Ovary (tissue), 7 donors: ENCODE measurements at regions not wholly inside any gene's neighbourhood (a gene's known extent, or its start where the extent isn't known, plus 50 kb on each side); places are given as distances from the start of the nearest gene placed in this dataset.

Experiments used
- DNase-seq, 5 donors: peaks; one replicate each; pipeline ENCODE4 v3.0.0-alpha.2; 2019 to 2020
- H3K27ac ChIP-seq, 2 donors: fragments of 200-600 bp; one replicate each; pipeline versions ENCODE4 v1.5.1 to v1.8.0; 2019 to 2022
- H3K27me3 ChIP-seq: fragments of 200-600 bp; one replicate; pipeline ENCODE4 v1.8.0; 2022
- H3K36me3 ChIP-seq: fragments of 200-600 bp; sonication (generic); one replicate; pipeline ENCODE4 v1.5.1; 2019
- H3K4me1 ChIP-seq: one replicate; pipeline ENCODE4 v1.8.1; 2013; ENCODE audit warnings: mild to moderate bottlenecking, moderate library complexity; ENCODE audit not compliant: insufficient read depth
- H3K4me3 ChIP-seq: fragments of 200-600 bp; sonication (generic); one replicate; pipeline ENCODE4 v1.5.1; 2017
- H3K9me3 ChIP-seq, 2 donors: fragments of 200-600 bp in 1 of 2; sonication (generic) in 1 of 2; one replicate each; pipeline versions ENCODE4 v1.5.1 to v1.8.1; 2013 to 2019; ENCODE audit warnings: mild to moderate bottlenecking in 1 of 2, moderate library complexity in 1 of 2
- EP300 ChIP-seq: sonication (generic); formaldehyde crosslinking; IDR thresholded peaks from one replicate; pipeline ENCODE4 v1.6.1; 2017; ENCODE audit warnings: antibody characterized with exemption
- POLR2A ChIP-seq: fragments of 450-650 bp; IDR thresholded peaks from one replicate; pipeline ENCODE4 v1.6.1; 2017; ENCODE audit warnings: antibody characterized with exemption, mild to moderate bottlenecking, moderate library complexity
- WGBS, 3 donors: extraction: QIAGEN DNeasy Blood & Tissue Kit in 1 of 3; methylation state at CpG; one replicate each; pipeline versions ENCODE4 v1.1.5 to v1.1.7; 2013 to 2017; 5-methylcytosine and 5-hydroxymethylcytosine counted together
- intact Hi-C, 4 donors: fragments of 100-400 bp; cut with DNase I; formaldehyde crosslinking; loops; one replicate each; pipeline versions ENCODE4 v1.11.0 to v1.15.1; 2022 to 2023
- TF ChIP-seq, protein P1 (sequence below), 3 donors: fragments of 450-650 bp in 2 of 3; fragments of 200-600 bp in 1 of 3; IDR thresholded peaks; one replicate each; pipeline versions ENCODE4 v1.5.1 to v1.8.0; 2016 to 2022; ENCODE audit warnings: antibody characterized with exemption in 3 of 3, mild to moderate bottlenecking in 1 of 3
- donor health status: DM: no; HTN: no; CAD: no; lungs with moderate emphysema.
- donor health status: DM: no; HTN: no; CAD: no.
- donor health status: Bipolar disorder and iron deficiency.
- donor health status: DM: no; HTN: no; CAD: no.
- donor health status: DM: yes; HTN: yes; CAD: no.

- intact Hi-C loops = no loop called here
Observed at GRCh38 chr12:24537083-24537860, 411.6 kb downstream of the BCAT1 start.

DNA sequence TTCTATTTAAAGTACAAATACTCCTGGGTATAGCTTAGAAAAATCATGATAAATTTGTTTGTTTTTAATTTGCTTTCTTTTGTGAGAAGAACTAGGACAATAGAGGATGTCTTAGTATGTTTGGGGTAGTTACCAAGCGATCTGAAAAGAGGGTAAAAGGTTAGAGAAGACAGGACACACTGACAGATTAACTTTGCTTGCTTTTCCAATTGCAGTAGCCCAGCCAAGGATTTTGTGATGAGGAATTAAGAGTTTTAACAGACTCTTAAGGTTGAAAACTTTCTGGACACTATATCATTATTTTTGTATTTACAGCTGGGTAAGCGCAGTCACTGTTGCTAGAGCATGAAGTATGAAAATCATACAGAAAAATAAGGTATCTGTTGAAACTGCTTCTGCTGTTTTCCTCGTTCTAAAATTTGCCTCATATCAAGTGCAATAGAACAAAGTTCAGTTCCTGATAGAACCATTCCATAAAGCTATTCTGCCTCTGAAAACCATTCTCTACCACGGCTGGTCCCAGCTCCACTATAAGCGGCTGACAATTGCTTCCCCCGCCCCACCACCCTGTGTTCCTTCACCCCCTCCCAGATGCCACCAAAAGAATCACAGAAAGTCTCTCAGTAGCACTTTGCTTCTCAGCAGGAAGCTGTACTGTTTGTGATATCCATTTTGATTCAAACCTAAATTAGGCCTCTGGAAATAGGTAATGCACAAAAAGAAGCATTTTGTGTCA is 413.4 kb downstream of the BCAT1 start:
- peak overlapping the region; percentile 31 to 61 for H3K27ac ChIP-seq
- intact Hi-C loops = no loop called here
- no peak for TF ChIP-seq POLR2A
- no peak for TF ChIP-seq EP300
- TF ChIP-seq, protein P1, sequence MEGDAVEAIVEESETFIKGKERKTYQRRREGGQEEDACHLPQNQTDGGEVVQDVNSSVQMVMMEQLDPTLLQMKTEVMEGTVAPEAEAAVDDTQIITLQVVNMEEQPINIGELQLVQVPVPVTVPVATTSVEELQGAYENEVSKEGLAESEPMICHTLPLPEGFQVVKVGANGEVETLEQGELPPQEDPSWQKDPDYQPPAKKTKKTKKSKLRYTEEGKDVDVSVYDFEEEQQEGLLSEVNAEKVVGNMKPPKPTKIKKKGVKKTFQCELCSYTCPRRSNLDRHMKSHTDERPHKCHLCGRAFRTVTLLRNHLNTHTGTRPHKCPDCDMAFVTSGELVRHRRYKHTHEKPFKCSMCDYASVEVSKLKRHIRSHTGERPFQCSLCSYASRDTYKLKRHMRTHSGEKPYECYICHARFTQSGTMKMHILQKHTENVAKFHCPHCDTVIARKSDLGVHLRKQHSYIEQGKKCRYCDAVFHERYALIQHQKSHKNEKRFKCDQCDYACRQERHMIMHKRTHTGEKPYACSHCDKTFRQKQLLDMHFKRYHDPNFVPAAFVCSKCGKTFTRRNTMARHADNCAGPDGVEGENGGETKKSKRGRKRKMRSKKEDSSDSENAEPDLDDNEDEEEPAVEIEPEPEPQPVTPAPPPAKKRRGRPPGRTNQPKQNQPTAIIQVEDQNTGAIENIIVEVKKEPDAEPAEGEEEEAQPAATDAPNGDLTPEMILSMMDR (IDR thresholded peaks at IDR 0.05) = no peak
- H3K4me3 ChIP-seq = no peak overlapping the region
- DNase-seq = no peak
- no peaks in the 10 kb centered on the region for H3K27me3 ChIP-seq
- no peaks in the 10 kb centered on the region for H3K36me3 ChIP-seq
- H3K4me1 ChIP-seq = peaks cover 10% of the 10 kb centered on the region
- WGBS, 3 donors = 19 to 33% (median 20%) methylated on average over 6 of the region's 6 CpGs
- H3K9me3 ChIP-seq = no peaks in the 10 kb centered on the region

More at GRCh38 chr12:24537083-24537860, 411.6 kb downstream of the BCAT1 start:
- peaks cover 10% of the 10 kb centered on the region for H3K4me1 ChIP-seq
- peak overlapping the region; percentile 12 to 61 for H3K27ac ChIP-seq
- no peaks in the 10 kb centered on the region for H3K27me3 ChIP-seq
- WGBS, 3 donors = 38 to 56% (median 40%) methylated on average over 3 of the region's 3 CpGs
- no peak overlapping the region for H3K4me3 ChIP-seq
- no peaks in the 10 kb centered on the region for H3K36me3 ChIP-seq
- TF ChIP-seq EP300 = no peak
- TF ChIP-seq, protein P1 (IDR thresholded peaks at IDR 0.05) = no peak
- no peak for TF ChIP-seq POLR2A
- H3K9me3 ChIP-seq = no peaks in the 10 kb centered on the region
- no peak for DNase-seq

GRCh38 chr12:24534622-24535021 is 414.3 kb downstream of the BCAT1 start:
- no peaks in the 10 kb centered on the region for H3K27me3 ChIP-seq
- H3K4me1 ChIP-seq = peaks cover 10% of the 10 kb centered on the region
- no peaks in the 10 kb centered on the region for H3K36me3 ChIP-seq
- peak; percentile 21 to 51 (median 36) for DNase-seq
- no peak overlapping the region for H3K4me3 ChIP-seq
- intact Hi-C loops = no loop called here
- no peaks in the 10 kb centered on the region for H3K9me3 ChIP-seq
- WGBS, 3 donors = 17 to 23% (median 18%) methylated on average over 4 of the region's 4 CpGs
- H3K27ac ChIP-seq = peak overlapping the region in 1 of 2 donors; percentile 61
- TF ChIP-seq, protein P1 (IDR thresholded peaks at IDR 0.05) = no peak
- TF ChIP-seq POLR2A = no peak

DNA sequence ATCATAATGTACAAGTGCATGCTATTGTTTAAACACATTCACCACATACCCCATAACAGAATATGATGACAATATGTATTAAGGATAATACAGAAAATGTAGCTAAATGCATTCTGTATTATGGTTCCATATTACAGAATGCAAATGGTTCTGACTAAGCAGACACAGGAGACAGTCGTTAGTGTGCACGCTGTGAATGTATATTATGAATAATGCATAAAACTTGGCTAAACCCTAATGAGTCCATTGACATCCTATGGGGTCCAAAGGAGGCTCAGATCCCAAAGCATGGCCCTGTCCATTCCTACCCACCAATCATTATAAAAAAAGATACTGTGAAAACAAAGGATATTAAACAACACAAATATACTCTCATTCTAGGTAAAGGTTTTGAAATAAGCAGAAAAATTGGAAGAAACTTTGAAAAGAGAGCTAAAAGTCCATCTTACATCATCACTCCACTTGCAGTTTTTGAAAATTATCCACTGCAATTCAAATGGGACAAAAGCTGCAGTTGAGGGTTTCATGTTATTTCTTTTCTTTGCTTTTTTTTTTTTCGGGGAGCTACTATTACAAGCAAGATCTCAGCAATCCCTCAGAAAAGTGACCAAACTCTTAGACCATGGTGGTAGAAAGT is 415.1 kb downstream of the BCAT1 start:
- Histone ChIP-seq H3K27ac (peak overlapping the region in 1 of 2 donors; percentile 61), H3K4me1 (peaks cover 10% of the 10 kb centered on the region), H3K27me3 (no peaks in the 10 kb centered on the region), H3K4me3 (no peak overlapping the region), H3K36me3 (no peaks in the 10 kb centered on the region), H3K9me3 (no peaks in the 10 kb centered on the region)
- DNase-seq = no peak
- WGBS, 3 donors = 85 to 92% (median 91%) methylated on average over 3 of the region's 3 CpGs
- TF ChIP-seq, protein P1 (IDR thresholded peaks at IDR 0.05) = no peak
- TF ChIP-seq EP300 (no peak), POLR2A (no peak)
- intact Hi-C loops = no loop called here
